ENCODE measurements at regions not wholly inside any gene's neighbourhood (a gene's known extent, or its start where the extent isn't known, plus 50 kb on each side); places are given as distances from the start of the nearest gene placed in this dataset.
"Not testable (repeated sequence)": the region's sequence is repeated elsewhere in the genome, so short reads cannot be mapped to it uniquely, and the experiment has no call there.

DNA sequence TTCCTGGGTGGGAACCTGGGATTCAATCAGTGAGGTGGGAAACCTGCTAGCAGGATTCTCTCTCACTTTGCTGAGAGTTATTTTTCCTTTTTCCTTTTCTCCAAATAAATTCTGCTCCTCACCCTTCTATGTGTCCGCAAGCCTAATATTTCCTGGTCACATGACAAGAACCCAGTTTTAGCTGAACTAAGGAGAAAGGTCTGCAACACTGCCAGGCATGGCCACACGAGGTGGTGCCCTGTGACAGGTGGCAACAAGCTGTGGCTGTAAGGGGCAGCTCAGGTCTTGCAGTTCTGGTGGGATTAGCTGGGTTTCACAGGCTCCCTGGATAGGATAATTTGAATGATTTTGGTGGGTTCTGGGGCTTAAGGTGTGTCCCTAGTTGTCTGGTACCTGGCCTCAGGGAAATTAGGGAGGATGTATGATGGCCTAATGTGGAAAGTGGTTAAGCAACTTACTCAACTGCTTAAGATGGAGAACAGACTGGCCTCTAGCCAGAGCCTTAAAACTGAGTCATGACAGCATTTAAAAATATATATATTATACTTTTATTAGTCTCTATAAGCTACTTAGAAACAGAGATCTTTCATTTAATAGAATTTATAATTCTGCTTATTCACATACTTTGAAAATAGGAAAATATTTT is 215.0 kb downstream of the IL15 start:
- DNase-seq (ENCODE audit: low spot score) = no peak

DNA sequence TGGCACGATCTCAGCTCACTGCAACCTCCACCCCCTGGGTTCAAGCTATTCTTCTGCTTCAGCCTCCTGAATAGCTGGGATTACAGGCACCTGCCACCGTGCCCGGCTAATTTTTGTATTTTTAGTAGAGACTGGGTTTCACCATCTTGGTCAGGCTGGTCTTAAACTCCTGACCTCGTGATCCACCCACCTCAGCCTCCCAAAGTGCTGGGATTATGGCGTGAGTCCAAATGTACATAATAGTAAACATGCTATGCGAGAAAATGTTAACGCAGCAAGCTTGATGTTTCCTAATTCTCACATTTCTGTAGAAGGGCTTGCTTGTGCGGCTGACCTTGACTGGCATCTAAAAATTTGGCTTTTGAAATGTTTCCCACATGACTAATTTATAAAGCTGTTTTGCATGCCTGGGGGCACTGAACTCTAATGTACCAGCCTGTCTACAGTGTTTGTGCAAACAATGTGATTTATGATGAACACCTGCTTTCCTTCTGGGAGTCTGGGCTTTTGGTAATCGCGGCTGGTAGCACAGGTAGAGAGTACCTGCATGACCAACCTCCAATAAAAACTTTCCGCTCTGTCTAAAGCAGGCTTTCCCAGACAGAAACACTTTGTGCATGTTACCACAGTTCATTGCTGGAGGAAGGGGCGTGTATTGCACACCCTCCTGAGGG is 216.8 kb downstream of the IL15 start:
- DNase-seq (ENCODE audit: low spot score) = no peak

DNA sequence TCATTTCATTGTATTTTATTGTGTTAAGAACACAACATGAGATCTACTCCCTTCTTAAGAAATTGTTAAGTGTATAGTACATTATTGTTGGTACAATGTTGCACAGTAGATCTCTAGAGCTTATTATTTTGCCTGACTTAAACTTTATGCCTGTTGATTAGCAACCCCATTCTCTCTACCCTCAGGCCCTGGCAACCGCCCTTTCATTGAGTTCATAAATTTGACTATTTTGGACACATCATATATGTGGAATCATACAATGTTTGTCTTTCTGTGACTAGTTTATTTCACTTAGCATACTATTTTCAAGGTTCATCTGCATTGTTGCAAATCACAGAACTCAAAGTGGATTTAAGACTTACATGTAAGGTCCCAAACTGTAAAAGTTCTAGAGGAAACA is 222.1 kb downstream of the IL15 start:
- DNase-seq (ENCODE audit: low spot score) = no peak

DNA sequence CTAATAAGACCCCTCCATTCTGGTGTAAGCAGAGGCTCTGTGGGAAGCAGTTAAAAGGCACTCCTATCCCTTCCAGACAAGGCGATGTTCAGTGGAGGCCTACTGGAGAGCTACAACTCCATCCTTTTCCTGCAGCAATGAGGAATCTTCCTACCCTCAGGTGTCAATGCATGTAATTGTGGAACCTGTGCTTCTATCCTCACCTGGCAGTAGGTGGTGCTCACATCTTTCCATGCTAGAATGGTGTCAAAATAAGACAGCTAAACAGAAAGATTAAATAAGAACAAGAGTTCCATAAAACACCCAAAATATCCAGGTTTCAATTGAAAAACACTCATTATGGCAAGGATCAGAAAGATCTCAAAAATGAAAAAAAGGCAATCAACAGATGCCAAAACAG is 224.6 kb downstream of the IL15 start:
- no peak for DNase-seq (ENCODE audit: low spot score)

DNA sequence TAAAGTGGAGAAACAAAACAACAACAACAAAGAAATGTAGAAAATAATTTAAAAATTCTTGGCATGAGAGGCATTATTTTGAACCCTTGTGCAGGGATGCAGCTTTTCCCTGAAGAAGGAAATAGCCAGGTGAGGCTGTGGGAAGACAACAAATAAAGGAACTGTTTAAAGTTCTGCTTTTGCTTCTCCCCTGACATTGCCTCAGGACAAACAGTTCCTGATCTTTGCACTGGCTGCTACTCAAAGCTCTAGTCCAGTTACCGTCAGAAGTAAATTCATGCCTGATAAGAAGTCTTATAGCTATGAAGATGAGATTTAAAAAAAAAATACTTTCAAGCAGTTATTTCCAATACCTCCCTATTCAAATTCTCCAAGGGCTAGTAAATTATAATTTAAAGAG is 233.8 kb downstream of the IL15 start:
- no peak for DNase-seq (ENCODE audit: low spot score)

DNA sequence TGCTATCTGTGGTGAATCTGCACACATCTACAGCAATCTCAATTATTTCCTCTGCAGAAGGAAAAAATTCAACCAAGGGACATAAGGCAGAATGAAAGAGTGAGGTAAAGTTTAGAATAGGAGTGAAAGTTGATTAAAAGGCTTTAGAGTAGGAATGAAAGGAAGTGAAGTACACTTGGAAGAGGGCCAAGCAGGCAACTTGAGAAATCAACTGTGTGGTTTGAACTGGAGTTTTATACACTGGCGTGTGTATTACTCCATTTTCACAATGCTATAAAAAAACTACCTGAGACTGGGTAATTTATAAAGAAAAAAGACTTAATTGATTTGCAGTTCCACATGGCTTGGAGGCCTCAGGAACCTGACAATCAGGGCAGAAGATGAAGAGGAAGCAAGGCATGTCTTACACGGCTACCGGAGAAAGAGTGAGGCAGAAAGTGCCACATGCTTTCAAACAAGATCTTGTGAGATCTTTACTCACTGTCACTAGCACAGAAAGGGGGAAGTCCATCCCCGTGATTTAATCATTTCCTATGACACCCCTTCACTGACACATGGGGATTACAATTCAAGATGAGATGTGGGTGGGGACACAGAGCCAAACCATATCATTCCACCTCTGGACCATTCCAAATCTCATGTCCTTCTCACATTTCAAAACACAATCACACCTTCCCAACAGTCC is 234.8 kb downstream of the IL15 start:
- DNase-seq (ENCODE audit: low spot score) = no peak

DNA sequence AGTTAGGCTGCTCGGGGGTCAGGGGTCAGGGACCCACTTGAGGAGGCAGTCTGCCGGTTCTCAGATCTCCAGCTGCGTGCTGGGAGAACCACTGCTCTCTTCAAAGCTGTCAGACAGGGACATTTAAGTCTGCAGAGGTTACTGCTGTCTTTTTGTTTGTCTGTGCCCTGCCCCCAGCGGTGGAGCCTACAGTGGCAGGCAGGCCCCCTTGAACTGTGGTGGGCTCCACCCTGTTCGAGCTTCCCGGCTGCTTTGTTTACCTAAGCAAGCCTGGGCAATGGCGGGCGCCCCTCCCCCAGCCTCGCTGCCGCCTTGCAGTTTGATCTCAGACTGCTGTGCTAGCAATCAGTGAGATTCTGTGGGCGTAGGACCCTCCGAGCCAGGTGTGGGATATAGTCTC is 246.3 kb downstream of the IL15 start:
- not testable (repeated sequence) for DNase-seq (ENCODE audit: low spot score)

DNA sequence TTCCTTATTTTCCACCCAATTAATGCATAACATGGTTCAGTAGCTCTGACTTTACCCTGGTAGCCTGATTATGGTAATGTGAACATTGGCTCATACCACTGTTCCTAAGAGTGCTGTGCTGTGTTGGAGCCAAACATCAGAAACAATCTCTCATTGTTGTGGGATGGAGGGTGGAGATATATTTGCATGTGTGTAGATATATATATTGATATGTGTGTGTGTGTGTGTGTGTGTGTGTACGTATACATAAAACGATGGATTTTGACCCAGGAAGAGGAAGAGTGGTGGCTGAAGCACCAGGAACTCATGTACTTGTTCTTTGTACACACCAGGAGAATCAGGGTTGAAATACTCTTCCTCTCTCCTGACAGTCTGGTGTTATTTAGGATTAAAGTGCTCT is 247.7 kb downstream of the IL15 start:
- DNase-seq (ENCODE audit: low spot score) = no peak

DNA sequence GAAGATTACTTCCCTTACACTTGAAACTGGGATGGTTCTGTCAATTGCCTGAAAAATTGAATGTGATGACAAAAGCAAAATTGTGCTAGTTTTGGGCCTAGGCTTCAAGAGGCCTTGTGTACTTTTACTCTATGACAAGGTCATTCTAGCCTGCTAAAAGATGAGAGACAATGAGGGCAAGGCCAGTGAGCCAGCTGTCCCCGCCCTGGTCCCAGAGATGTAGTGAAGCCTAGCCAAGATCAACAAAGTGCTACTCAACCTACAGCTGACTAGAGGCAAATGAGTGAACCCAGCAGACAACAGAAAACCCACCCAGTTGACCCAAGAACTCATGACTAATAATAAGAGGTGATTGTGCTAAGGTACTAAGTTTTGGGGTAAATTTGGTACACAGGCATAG is 248.7 kb downstream of the IL15 start:
- DNase-seq (ENCODE audit: low spot score) = no peak

DNA sequence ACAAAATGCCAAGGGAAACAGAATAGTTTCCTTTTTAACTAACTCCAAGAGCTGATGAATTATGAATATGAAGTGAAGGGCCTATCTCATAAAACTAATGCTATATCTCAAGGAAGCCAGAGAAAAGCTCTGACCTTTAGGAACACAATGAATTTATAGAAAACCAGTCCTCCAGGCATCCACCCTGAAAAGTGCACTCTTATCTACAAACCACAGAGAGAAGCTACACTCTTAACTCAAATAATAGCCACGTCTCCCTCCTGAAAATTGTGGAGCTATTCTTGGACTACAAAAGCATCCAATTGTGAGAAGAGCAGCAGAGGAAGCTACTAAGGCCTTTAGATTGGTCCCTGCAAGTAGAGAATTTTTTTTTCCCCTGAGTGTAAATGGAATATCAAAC is 253.9 kb downstream of the IL15 start:
- DNase-seq (ENCODE audit: low spot score) = no peak

DNA sequence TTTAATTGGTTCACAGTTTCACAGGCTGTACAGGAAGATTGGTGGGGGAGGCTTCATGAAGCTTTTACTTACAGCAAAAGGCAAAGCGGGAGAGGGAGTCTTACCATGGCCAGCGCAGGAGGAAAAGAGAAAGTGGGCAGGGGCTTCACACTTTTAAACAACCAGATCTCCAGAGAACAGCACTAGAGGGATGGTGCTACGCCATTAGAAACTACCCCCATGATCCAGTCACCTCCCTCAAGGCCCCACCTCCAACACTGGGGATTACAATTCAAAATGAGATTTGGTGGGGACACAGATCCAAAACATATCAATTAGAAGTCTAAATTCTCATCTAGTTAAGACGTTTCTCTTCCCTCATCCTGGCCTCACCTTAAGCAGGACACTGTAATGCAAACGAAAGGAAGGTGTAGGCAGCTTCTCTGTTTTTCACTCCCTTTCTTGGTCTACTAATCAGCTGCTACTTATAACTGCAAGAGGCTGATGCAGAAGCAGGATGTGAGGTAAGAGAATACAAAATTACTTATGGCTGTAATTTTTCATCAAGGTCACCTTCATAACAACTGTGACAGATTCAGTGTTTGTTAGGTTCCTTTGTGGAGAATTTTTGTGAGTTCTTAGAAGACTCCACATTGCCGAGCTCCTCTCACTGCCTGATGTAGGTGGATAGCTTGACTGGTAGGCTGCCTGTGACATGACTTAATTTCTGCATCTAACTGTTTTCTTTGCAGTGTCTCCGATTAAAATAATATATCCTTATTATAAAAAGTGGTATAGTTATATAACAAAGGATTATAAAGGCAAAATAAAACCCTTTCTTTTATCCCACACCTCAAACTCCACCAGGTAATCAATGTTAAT is 255.1 kb downstream of the IL15 start:
- DNase-seq (ENCODE audit: low spot score) = no peak

DNA sequence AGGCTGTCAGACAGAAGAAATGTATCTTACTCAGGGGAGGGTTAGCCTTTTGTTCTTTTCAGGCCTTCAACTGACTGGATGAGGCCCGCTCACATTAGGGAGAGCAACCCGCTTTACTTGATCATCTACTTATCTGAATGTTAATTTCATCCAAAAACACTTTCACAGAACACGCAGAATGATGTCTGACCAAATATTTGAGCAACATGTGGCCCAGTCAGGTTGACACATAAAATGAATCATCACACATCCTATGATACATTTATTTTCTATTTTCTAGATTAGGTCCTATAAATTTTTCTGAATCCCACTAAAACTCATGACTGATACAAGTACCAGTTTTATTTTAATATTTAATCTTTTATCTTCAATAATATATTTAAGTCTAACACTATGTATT is 260.3 kb downstream of the IL15 start:
- no peak for DNase-seq (ENCODE audit: low spot score)

DNA sequence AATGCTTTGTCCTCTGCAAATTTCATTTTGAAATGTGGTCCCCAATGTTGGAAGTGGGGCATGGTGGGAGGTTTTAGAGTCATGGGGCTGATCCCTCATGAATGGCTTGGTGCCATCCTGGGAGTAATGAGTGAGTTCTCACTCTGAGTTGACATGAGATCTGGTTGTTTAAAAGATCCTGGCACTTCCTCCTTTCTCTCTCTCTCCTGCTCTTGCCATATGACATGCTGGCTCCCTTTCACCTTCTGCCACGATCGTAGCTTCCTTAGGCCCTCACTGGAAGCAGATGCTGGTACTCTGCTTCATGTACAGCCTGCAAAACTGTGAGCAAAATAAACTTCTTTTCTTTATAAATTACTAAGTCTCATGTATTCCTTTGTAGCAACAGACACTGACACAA is 262.0 kb downstream of the IL15 start:
- DNase-seq (ENCODE audit: low spot score) = no peak

DNA sequence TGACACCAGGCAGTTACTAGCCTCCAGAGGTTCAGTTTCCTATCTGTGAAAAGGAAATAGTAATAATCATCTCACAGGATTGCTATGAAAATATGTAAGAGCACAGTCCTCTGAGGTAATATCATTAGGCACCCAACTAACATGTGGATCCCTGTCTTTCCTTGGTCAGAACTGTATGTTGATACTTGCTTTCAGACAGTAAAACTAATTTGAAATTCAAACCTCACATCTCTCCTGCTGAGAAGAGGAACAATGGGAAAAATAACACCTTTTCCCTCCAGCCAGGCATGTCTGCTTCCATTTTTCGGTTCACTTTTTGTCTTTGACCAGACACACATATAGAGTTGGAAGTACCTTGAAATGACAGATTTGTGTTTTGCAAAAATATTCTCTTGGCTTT is 262.7 kb downstream of the IL15 start:
- DNase-seq (ENCODE audit: low spot score) = peak; percentile 21

DNA sequence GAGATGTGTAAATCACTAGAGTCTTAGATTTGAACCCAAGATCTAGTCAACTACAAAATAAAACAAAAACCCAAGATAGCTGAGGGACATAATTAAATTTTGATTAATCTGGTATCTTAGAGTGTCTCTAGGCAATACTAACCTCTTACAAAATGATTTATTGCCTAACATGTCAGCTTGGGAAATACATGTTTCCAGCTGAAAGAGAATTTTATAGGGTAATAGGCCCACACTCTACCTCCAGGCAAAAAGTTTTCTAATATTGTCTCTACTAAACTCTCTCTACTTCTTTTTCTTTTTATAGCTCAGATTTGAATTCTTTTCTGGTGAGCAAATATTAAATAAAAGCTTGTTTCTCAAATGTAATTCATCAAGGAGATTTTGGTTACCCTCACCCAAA is 263.2 kb downstream of the IL15 start:
- DNase-seq (ENCODE audit: low spot score) = peak; percentile 16

DNA sequence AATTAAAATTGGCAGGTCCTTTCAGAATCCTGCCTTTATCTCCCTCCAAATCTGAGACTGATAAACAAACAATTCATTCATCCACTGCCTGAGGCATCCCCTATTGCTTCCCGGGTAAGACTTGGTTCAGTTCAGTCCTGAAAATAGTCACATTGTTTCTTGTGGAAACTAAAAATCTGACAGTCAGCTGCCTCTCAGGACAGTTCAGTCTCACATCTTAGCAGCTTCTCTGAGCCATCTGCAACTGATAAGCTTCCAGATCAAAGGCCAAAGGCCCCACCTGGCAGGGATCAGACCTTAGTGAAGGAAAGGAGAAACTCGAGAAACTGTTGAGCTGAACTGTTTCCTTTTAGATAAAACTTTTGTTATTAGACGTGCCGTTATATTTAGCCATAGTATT is 264.5 kb downstream of the IL15 start:
- no peak for DNase-seq (ENCODE audit: low spot score)

DNA sequence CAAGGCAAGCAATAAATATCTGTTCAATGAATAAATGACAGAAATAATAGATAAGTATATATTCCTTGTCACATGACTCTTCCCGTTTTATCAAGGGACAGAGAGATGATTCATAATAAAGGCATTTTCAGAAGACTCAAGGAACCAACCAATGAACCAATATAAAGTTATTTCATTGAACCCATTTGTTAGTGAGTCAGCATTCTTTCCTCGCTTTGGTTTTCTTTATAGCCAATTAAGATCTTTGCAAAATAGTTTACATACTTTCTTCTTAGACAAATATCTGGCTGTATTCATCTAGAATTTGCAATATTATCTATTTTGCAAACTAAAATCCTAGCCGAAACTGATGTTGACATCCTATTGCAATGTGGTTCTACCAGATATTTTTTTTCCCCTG is 269.4 kb downstream of the IL15 start:
- DNase-seq (ENCODE audit: low spot score) = peak; percentile 71

DNA sequence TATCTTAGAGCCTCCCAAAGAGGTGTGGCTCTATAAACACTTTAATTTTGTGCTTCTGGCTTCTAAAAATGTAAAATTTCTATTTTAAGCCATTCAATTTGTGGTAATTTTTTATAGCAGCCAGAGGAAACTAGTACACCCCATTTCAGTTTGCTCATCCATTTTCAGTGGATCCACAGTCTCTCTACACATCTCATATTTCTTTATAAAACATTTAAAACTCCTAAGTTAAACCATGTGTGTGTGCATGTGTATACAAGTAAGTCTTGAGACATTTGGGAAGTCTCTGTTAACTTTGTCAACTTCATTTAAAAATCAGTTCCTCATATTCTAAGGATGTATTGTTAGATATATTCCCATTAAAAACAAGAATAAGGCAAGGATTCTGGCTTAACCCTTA is 273.2 kb downstream of the IL15 start:
- DNase-seq (ENCODE audit: low spot score) = no peak

DNA sequence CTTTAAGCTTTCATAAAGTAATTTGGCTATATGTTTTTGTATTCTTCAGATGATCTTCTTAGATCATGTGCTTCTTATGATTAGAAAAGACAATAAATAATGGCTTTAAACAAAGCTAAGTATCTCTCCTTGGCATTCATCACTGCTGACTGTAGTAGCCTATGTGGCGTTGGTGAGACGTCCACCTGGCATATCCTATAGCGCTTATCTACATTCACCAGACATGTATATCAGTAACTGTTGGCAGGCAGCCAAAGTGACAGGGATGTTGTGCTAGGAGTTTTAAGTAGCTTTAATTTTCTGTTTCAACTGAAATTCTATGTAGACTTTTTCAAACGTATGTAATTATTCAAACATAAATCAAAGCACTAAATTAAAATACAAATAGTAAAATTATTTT is 276.4 kb downstream of the IL15 start:
- no peak for DNase-seq (ENCODE audit: low spot score)

DNA sequence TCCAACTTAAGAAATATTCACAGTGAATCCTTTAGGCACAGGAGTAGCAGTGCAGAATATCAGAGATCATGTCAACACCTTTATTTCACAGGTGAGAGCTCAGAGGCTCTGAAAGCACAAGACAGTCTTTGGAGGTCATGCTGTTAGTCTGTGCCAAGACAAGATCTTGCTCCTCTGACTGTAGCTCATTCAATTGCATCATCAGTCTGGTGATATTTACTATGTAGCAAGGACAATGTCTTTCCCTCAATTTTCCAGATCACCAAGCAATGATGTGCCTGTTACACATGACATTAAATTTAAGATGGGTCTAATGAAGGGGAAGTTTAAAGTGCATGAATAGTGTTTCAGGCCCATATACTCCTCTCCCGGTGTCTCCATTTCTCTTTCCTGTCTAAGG is 277.5 kb downstream of the IL15 start:
- DNase-seq (ENCODE audit: low spot score) = peak; percentile 12

DNA sequence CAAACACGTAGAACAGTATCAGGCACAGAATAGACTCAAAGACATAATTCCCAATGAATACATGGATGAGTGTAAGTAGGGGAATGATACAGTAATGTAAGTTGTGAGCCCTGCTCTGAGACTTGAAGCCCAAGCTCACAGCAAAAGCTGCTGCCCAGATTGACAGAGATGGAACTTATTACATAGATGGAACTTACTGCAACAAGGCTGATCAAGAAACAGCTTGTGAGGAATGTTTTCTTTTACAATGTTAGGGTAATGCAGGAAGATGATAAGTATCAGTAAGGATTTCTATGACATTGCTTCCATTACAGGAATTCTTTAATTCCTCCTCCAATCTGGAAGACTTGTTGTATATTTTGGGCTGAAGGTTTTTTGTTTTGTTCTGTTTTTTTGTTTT is 278.4 kb downstream of the IL15 start:
- DNase-seq (ENCODE audit: low spot score) = no peak

DNA sequence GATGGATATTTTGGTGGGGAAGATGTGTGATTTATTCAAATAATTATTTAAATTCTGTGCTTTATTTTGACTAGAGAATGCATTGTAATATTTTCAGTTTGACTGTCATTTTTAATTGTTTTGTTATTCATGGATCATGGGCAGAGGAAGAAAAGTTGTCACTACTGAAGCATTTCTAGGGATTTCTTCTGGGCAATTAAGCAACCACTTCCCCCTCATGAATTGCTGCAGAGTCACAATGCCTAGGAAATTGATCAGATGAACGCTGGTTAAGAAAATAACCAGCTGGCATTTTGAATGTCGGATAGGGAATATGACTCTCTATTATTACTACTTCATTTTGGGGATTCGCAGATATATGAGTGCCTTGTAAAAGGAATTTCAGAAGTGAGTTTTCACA is 283.3 kb downstream of the IL15 start:
- DNase-seq (ENCODE audit: low spot score) = no peak

DNA sequence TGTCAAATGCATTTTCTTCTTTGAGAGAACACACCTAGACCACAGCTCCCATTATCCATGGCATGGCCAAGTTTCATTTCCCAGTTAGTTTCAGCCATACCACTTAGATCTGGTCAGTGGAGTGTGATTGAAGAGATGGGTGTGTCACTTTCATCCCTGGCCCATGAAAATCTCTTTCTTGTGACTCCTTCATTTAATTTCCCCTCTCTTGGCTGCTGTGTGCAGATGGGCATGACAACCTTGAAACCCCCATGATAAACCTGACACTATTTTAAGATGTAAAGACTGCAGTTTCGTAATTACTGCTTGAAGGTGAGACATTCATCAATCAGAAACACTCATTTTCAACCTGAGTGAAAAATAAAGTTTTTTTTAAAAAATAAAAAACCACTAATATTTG is 284.9 kb downstream of the IL15 start:
- DNase-seq (ENCODE audit: low spot score) = no peak
